OCI-LY7 (cell line): ENCODE measurements at regions not wholly inside any gene's neighbourhood (a gene's known extent, or its start where the extent isn't known, plus 50 kb on each side); places are given as distances from the start of the nearest gene placed in this dataset.
"Not testable (repeated sequence)": the region's sequence is repeated elsewhere in the genome, so short reads cannot be mapped to it uniquely, and the experiment has no call there.

Source experiments
- BruUV-seq: library from RNA; stranded (reverse); fragments of 400-500 nt; replicated peaks from 2 replicates; lab custom pipeline; 2021; lab: Mats Ljungman, UMichigan
- CTCF ChIA-PET: fragments of 300-600 bp; sonication (Branson Sonifier 250); formaldehyde crosslinking; loops from one replicate; lab custom pipeline; 2022; ENCODE audit warnings: antibody characterized with exemption; ENCODE audit not compliant: unreplicated experiment; lab: Charles Lee
- POLR2A ChIA-PET: fragments of 300-600 bp; sonication (Branson Sonifier 250); formaldehyde crosslinking; loops from one replicate; lab custom pipeline; 2022; ENCODE audit warnings: antibody characterized with exemption; lab: Charles Lee
- DNase-seq: peaks from one replicate; pipeline ENCODE4 v3.0.0-alpha.2; 2015; ENCODE audit warnings: low spot score
- H2AFZ ChIP-seq: fragments of 200-600 bp; sonication (generic), shearing (Covaris generic); 2 replicates; pipeline ENCODE4 v1.6.1; 2014; ENCODE audit warnings: mild to moderate bottlenecking, antibody characterized with exemption, low read length, moderate library complexity
- H3K27ac ChIP-seq: fragments of 200-600 bp; sonication (generic); 2 replicates; pipeline ENCODE4 v1.5.1; 2014; ENCODE audit warnings: mixed run types, low read depth, mild to moderate bottlenecking, moderate library complexity, low read length, inconsistent platforms; ENCODE audit not compliant: poor library complexity, severe bottlenecking
- H3K36me3 ChIP-seq: fragments of 200-600 bp; sonication (generic); 2 replicates; pipeline ENCODE4 v1.6.1; 2014; ENCODE audit warnings: mild to moderate bottlenecking, antibody characterized with exemption, low read length, moderate library complexity, mixed read lengths; ENCODE audit not compliant: insufficient read depth
- H3K4me1 ChIP-seq: fragments of 200-600 bp; sonication (generic); 2 replicates; pipeline ENCODE4 v1.5.1; 2014; ENCODE audit warnings: mild to moderate bottlenecking, low read length; ENCODE audit not compliant: insufficient read depth, poor library complexity, severe bottlenecking
- H3K4me2 ChIP-seq: fragments of 200-600 bp; sonication (generic); 2 replicates; pipeline ENCODE4 v1.6.1; 2014; ENCODE audit warnings: mild to moderate bottlenecking, low read length
- H3K4me3 ChIP-seq: fragments of 200-600 bp; sonication (generic); 2 replicates; pipeline ENCODE4 v1.5.1; 2014; ENCODE audit warnings: mild to moderate bottlenecking, low read depth, low read length; ENCODE audit not compliant: poor library complexity, severe bottlenecking
- H3K79me2 ChIP-seq: fragments of 200-600 bp; sonication (generic); 2 replicates; pipeline ENCODE4 v1.6.1; 2016; ENCODE audit warnings: low read depth, mild to moderate bottlenecking, low read length, moderate library complexity, mixed read lengths; ENCODE audit not compliant: insufficient read depth
- H3K9me2 ChIP-seq: fragments of 200-600 bp; sonication (generic); 2 replicates; pipeline ENCODE4 v1.6.1; 2016; ENCODE audit warnings: mild to moderate bottlenecking, low read length, mixed read lengths; ENCODE audit not compliant: insufficient read depth
- H3K9me3 ChIP-seq: fragments of 200-600 bp; sonication (generic); 2 replicates; pipeline ENCODE4 v1.6.1; 2014; ENCODE audit warnings: mild to moderate bottlenecking, mixed run types, low read length, mixed read lengths
- H4K20me1 ChIP-seq: fragments of 200-600 bp; sonication (generic); 2 replicates; pipeline ENCODE4 v1.6.1; 2014; ENCODE audit warnings: mild to moderate bottlenecking, antibody characterized with exemption, low read length, moderate library complexity, mixed read lengths; ENCODE audit not compliant: insufficient read depth
- CTCF ChIP-seq: fragments of 200-600 bp; sonication (generic); conservative IDR thresholded peaks from 2 replicates; pipeline ENCODE4 v1.5.1; 2014; ENCODE audit warnings: mild to moderate bottlenecking, antibody characterized with exemption, low read length, moderate library complexity, mixed read lengths
- EZH2phosphoT487 ChIP-seq: fragments of 200-600 bp; sonication (generic); IDR thresholded peaks from 2 replicates; pipeline ENCODE4 v1.6.1; 2018; ENCODE audit warnings: low read depth, borderline replicate concordance, mild to moderate bottlenecking, mixed run types, antibody characterized with exemption, low read length, moderate library complexity, mixed read lengths
- intact Hi-C: fragments of 100-400 bp; cut with micrococcal nuclease; formaldehyde crosslinking; loops from one replicate; pipeline ENCODE4 v1.10.0; 2022; ENCODE audit not compliant: unreplicated experiment

GRCh38 chr1:233463333-233463732, 135.8 kb downstream of the MAP3K21 start:
- CTCF ChIA-PET = interaction anchor here (0.6 kb wide), 1 partner anchor 326 kb away, joined by 3 read pairs; no protein-coding TSS in a partner anchor
- BruUV-seq = no TSS peak

GRCh38 chr1:233465745-233466343, 138.3 kb downstream of the MAP3K21 start:
- TF ChIP-seq CTCF (no peak), EZH2phosphoT487 (no peak)
- no TSS peak for BruUV-seq
- H3K9me2 ChIP-seq = no peaks in the 10 kb centered on the region
- H3K4me2 ChIP-seq = no peak overlapping the region
- H3K4me1 ChIP-seq = no peaks in the 10 kb centered on the region
- no peaks in the 10 kb centered on the region for H3K36me3 ChIP-seq
- POLR2A ChIA-PET = no interaction called here
- H3K4me3 ChIP-seq = no peak overlapping the region
- intact Hi-C loops = no loop called here
- H4K20me1 ChIP-seq = no peaks in the 10 kb centered on the region
- H2AFZ ChIP-seq = no peak overlapping the region
- no peaks in the 10 kb centered on the region for H3K9me3 ChIP-seq
- DNase-seq = no peak
- H3K27ac ChIP-seq = no peak overlapping the region
- no peaks in the 10 kb centered on the region for H3K79me2 ChIP-seq
- CTCF ChIA-PET = no interaction called here

More at GRCh38 chr1:233463333-233463732, 135.8 kb downstream of the MAP3K21 start:
- intact Hi-C loops = no loop called here
- TF ChIP-seq CTCF (no peak), EZH2phosphoT487 (no peak)
- Histone ChIP-seq H3K9me3 (no peaks in the 10 kb centered on the region), H3K4me1 (no peaks in the 10 kb centered on the region), H3K4me2 (no peak overlapping the region), H3K9me2 (no peaks in the 10 kb centered on the region), H2AFZ (no peak overlapping the region), H3K79me2 (no peaks in the 10 kb centered on the region), H3K27ac (no peak overlapping the region), H3K4me3 (no peak overlapping the region), H3K36me3 (no peaks in the 10 kb centered on the region), H4K20me1 (no peaks in the 10 kb centered on the region)
- POLR2A ChIA-PET = no interaction called here
- no peak for DNase-seq

- ChIA-PET CTCF (no interaction called here), POLR2A (no interaction called here)
- Histone ChIP-seq H4K20me1 (no peaks in the 10 kb centered on the region), H3K4me3 (no peak overlapping the region), H3K4me2 (no peak overlapping the region), H3K79me2 (no peaks in the 10 kb centered on the region), H3K27ac (no peak overlapping the region), H3K36me3 (no peaks in the 10 kb centered on the region), H2AFZ (no peak overlapping the region), H3K9me3 (no peaks in the 10 kb centered on the region), H3K4me1 (no peaks in the 10 kb centered on the region), H3K9me2 (no peaks in the 10 kb centered on the region)
- DNase-seq = no peak
- intact Hi-C loops = no loop called here
- BruUV-seq = no TSS peak
- TF ChIP-seq EZH2phosphoT487 = no peak
- no peak for TF ChIP-seq CTCF
Observed at GRCh38 chr1:233470741-233471499, 143.0 kb upstream of the KCNK1 start.

GRCh38 chr1:233471851-233472250, 142.1 kb upstream of the KCNK1 start:
- H3K9me2 ChIP-seq, CTCF ChIA-PET, BruUV-seq, H3K4me3 ChIP-seq, H3K4me2 ChIP-seq, H3K27ac ChIP-seq, H2AFZ ChIP-seq, H3K36me3 ChIP-seq, H3K4me1 ChIP-seq, DNase-seq, intact Hi-C loops, H4K20me1 ChIP-seq, H3K79me2 ChIP-seq, H3K9me3 ChIP-seq: not testable (repeated sequence)
- POLR2A ChIA-PET = interaction anchor here (0.6 kb wide), 1 partner anchor 1159 kb away, joined by 6 read pairs; no protein-coding TSS in a partner anchor
